ENCODE measurements at regions not wholly inside any gene's neighbourhood (a gene's known extent, or its start where the extent isn't known, plus 50 kb on each side); places are given as distances from the start of the nearest gene placed in this dataset.

DNA sequence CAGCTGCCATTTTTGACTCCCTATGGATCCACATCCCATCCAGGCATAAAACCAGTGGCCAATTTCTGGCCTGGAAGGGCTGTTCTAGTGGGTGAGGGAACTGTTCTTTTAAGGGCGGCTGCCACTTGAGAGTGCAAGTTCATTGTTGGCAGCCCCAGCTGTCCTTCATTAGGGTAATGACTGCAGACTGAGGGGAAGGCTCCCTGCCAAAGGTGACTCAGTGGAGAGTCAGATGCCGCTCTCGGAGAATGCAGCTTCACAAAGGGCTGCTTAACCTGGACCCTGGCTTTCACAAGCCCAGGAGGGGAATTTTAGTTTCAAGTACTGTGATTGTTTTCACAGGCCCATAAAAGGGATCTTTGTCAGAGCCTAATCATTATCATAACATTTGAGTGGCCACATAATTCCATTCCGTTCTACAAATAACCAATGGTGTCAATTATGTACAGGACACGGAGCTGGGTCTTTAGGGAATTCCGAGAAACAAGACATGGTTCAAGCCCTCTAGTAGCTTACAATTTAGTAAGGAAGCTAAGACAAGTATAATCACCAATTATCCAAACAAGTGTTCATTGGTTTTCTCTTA lies 235.7 kb downstream of the CDCA7 start:
- no peak for ATAC-seq
- DNase-seq, result no peak

DNA sequence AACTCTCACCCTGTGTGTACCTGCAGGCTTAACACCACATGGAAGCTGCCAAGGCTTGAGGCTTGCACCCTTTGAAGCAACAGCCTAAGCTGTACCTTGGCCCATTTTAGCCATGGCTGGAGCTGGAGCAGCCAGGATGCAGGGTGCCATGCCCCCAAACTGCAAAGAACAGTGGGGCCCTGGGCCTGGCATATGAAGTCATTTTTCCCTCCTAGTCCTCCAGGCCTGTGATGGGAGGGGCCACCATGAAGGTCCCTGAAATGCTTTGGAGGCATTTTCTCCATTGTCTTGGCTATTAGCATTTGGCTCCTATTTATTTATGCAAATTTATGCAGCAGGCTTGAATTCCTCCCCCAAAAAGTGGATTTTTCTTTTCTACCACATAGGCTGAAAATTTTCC lies 238.4 kb downstream of the CDCA7 start:
- no peak for DNase-seq
- no peak for ATAC-seq

DNA sequence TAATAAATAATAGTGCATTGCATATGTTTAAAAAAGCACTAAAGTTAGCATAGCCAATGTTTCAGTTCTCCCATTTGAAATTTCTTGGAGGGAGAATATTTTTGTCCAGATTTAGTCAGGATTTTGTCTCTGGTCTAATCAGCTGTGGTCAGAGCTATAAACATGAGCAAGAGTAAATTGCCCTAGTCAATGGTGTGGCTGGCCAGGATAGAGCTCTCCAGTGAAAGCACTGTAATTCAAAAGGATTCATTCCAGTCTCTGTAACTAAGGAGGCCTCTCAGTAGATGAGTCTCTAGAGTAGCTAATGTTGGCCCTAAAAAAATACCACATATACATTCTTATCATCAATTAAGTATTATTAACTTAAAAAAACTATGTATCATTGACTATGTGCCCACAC lies 241.6 kb downstream of the CDCA7 start:
- ATAC-seq, result no peak
- no peak for DNase-seq

DNA sequence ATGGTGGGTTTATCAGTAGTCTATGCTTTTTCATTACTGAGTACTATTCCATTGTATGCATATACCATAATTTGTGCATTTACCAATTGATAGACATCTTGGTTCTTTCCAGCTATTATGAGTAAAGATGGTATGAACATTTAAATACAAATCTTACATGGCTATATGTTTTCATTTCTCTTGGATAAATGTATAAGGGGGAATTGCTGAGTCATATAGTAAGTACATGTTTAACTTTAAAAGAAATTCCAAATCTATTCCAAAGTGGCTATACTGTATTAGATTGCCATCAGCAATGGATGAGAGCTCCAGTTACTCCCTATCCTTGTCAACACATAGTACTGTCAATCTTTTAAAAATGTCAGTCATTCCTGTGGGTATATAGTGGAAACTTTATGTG lies 243.9 kb downstream of the CDCA7 start:
- ATAC-seq (no peak), DNase-seq (no peak)

DNA sequence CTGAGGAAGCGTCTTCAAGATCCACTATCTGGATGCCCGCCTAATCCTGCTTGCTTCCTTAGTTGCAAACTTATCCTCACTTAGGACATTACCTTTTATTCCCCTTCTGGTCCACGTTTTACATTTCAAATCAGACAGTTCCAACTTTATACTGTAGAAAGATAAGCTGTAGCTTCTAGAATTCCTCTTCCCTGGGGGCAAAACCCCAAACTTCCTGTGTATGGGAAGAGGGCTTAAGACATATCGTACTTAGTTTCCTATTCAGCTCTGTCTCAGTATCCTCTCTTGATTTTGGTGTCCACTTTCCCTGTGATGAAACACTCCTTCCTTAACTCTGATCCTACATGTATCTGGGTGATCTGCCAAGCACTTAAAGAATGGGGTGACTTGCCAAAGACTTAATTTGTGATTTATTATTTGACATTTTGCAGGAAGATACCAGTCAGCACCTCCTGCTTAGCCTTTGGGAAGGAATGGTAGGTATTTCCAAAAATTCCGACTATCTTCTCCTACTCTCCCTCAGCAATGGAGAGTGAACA lies 245.2 kb downstream of the CDCA7 start:
- DNase-seq (no peak), ATAC-seq (no peak)

DNA sequence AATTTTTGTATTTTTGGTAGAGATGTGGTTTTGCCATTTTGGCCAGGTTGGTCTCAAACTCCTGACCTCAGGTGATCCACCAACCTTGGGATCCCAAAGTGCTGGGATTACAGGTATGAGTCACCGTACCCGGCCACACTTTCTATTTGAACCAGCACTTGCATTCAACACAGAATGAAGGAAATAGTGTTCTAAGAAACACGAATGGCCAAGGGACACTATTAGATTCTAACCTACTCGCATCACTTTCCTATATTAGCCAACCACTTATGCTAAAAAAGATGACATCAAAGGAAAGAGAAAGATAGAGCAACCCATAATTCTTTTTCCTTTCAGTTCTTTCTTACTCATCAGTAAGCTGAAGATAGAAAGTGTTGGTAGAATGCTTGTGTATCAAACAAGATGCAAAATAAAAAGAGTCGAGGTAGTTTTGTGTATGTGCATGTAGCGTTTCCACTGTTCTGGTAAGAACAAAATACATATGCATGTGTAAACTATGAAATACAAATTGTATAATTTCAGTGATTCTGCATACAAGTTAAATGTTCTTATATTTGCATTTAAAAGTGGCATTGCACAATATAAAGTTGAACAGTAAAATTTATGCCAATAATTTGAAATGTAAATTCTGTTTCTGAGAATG lies 247.6 kb downstream of the CDCA7 start:
- no peak for DNase-seq
- ATAC-seq, result no peak

DNA sequence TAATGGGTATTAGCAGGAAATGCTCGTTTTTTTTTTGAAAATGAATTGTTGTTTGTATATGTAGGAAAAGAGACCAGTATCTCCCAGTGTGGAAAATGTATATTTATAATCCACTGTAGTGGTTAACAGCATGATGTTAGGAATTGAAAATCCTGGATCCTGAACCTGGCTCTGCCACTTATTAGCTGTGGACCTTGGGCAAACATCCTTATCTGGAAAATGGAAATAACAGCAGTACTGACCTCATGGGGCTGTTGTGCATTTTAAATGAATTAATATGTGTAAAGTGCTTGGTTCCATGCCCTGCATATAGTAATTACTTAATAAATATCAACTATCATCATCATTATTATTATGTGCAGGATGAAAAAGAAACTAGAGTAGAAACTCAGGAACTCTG lies 251.3 kb downstream of the CDCA7 start:
- no peak for ATAC-seq
- no peak for DNase-seq

DNA sequence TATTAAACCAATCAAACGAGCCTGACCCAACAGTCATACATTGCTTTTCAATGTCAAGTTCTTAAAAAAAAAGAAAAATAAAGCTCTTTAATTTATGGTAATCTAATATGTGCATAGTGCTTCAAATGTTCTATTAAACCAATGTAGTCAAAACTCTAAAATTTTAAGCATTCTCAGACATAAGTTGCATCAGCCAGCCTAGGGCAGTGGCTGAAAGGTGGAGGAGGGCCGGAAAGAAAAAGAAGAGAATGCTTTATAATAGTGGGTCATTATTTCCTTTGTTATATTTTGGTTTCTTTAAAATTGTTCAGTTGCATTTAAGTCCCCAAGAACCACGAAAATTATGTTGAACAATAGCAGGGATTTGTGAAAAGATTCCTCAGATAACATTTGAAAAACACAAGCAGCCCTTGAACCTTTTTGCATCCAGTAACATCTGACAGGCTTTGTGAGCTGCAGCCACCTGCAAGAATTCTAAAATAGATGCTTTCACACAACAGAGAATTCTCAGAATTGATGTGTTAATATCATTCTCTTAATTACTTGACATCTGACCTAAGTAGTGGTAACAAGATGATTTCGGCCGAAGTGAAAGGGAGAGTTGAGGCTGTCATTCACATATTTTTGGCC lies 252.1 kb downstream of the CDCA7 start:
- no peak for ATAC-seq
- DNase-seq, result no peak

DNA sequence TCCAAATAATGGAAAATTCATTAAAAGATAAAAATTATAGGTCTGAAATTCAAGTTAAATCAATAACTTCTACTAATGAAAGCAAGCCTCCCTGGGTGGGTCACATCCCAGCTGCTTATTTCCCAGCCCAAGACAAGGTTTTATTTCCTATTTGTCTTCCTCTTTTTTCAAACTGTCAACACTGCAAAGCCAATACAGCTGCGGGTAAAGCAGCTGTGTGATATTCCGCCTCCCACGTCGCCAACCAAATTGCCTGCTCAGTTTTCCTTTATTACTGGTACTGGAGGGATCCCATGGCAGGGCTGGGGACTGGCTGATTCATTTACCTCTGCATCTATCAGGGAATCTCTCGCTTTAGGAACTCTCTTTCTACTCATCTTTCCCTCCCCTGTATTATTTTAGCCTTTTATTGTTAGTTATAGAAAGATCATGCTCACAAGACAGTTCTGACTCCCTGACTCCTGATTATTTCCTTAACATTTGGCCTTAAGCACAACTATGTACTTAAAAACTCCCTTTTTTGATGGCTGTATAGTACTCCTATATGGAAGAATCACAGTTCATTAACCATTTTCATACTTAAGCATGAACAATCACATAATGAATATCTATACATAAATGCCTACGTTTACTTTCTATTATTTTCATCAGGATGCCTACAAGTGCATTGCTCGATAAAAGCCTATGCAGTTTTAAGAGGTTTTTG lies 253.1 kb downstream of the CDCA7 start:
- ATAC-seq (no peak), DNase-seq (no peak)

DNA sequence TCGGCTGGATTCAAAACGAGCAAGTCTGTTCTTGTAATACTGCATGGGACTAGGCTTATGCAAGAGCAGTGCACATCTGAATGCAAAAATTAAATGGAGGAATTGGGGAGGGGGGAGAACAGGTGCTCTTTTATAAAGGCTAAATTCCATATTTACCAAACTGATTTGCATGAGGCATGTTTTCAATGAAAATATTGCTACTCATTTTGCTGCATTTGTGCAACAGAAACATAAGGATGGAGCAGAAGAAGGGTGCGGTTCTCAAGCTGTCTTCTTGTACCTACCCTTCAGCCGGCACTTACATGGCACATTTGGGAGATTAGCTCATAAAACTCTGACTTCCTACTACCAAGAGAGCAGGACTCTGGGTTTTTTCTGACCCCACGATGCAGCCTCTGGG lies 256.4 kb downstream of the CDCA7 start:
- DNase-seq (no peak), ATAC-seq (no peak)

DNA sequence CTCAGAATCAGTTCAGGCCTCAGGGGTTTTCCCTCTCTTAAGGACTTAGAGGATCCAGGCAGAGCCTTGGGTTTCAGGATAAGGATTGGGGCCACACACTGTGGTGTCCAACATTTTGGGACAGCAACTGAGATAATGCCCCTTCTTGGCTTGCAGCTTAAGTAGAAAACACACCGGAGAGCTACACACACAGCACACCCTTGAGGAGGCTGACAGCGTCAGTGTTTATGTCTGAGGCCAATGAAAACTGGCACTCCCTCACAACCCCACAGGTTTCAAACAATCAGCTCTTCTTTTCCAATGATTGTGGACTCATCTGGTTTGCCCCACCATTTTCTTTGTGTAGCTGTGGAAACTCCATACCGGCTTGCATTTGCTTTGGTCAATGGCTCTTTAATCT lies 257.7 kb downstream of the CDCA7 start:
- DNase-seq (no peak), ATAC-seq (no peak)

DNA sequence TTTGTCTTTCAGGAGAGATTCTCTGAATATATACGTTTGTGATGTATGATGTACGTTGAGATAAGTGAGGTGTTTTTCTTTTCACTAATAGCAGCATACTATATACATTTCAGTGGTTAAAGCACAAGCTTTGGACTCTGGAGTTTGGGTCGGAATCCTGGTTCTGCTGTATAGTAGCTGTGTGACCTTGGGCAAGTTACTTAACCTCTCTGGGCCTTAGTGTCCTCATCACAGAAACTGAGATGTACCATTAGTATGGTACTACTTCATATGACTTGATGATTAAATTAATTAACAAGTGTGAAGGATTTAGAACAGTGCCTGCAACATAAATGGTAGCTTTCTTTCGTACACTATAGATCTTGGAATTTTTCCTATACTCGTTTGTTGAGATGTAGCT lies 258.7 kb downstream of the CDCA7 start:
- ATAC-seq (no peak), DNase-seq (no peak)

DNA sequence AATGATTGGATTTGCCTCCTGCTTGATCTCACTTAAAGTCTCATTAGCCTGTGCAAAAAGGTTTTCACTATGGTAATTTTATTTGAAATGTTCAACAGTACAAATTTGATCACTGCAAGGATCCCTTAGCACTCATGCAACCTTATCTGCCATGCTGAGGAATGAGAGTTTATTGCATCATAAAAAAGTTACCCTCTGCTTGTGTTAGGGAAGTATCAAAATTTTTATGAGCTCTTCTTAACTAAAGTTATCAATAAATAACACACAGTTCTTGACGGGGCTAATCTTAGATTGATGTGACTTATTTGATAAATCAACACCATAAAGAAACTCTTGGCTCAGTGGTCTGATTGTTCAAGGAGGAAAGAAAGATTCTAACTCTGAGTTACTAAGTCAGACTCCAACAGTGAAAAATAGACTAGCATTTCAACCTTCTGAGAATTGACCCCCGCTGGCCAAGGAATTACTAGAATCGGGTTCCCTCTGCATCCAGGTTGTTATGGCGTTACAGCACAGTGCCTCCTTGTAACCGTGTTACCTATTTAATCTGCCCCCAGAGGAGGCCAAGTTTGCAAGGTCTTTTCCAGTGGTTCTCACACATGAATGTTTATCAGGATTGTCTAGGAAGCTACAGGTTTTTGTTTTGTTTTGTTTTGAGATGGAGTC lies 259.7 kb downstream of the CDCA7 start:
- DNase-seq (no peak), ATAC-seq (no peak)

DNA sequence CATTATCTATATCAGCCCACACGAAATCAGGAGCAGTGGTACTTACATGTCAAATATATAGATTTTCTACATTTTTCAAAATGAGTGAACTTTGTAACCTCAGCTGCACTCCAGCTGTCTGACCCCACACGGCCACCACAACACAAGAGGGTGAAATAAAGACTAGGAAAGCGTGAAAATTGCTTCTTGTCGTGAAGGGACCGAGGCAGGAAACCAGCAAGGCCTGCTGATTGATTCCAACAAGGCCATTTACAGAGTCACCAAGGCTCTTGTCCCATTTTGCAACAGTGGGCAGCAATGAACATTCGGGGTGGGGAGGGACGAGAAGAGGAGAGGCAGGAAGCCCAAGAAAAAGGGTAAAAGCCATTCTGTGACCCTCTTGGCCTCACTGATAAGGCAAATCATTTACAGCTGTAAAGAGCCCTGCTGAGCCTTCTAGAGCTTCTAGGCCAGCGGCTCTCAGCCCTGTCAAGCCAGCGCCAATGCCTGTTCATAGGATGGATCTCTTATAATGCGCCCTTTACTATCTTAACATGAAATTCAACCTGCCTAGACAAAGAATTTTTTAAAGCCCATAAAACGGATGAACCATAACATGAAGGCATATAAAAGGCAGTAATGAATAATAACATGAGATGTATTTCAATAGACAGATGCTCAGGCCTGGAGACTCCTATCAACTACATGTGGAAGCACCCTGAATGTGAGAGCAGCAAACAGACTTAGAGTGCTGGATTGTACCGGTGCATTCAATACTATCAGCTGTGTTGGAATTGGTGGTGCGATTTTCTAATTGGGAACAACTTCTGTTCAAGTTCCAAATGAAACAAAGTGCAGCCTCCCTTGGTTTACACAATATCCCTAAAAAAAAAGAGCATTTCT lies 269.0 kb downstream of the CDCA7 start:
- ATAC-seq (no peak), DNase-seq (no peak)

DNA sequence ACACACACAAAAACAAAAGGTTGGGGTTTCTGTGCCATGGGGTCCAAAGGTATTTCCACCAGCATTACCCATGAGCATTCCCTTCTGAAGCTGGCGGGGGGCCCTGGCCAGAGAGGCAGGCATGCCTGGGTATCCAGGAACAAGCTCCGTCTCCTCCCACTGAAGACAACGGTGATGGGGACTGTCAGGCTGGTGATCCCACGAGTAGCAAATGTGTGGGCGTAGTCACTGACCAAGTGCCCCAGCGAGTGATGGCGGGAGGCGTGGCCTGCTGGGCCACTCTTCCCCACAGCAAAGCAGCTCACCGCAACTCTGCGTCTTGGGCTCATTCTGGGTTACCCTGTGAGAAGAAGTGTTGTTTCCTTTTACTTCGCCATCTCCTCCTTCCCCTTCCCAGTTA lies 270.6 kb downstream of the CDCA7 start:
- no peak for ATAC-seq
- no peak for DNase-seq

DNA sequence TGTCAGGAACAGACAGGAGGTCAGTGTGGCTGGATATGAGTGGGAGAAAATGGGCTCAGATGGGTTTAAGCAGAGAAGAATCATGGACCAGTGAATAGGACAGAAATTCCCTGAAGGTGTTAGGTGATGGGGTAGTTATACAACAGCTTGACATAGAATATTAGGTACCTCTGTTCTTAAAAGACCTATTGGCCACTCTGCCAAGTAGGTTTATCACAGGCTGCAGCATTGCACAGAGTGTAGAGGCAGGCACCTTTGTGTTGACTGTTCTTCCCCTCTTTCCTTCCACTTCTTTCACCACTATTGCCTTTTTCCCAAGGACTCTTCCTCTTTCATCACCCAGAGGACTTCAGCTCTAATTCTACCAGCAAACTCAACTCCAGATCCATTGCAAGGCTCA lies 274.4 kb downstream of the CDCA7 start:
- DNase-seq, result no peak
- ATAC-seq, result no peak

DNA sequence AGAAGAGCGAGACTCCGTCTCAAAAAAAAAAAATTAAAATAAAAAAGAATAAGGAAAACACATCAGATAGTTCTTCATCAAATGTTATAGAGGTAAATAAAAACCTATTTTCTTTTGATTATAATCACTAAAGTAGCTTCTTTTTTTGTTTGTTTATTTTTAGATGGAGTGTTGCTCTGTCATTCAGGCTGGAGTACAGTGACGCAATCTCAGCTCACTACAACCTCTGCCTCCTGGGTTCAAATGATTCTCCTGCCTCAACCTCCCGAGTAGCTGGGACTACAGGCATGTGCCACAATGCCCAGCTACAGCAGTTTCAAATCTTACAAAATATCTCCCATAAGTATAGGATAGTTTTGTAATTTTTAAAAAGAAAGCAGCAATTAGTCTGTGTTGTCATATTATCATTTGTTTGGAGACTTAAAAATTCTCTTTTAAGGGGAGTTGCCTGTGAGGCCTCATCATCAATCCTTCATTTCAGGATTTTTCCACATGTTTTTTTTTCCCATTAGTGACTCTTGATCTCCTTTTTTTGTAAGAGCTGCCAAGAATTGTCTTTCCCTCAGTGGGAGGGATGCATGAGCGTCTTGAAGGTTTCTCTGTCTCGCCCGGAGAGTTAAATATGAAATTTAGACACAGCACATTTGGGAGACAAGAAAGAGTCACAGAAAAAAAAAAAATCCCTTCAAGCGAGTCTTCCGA lies 275.9 kb downstream of the CDCA7 start:
- ATAC-seq (no peak), DNase-seq (no peak)

DNA sequence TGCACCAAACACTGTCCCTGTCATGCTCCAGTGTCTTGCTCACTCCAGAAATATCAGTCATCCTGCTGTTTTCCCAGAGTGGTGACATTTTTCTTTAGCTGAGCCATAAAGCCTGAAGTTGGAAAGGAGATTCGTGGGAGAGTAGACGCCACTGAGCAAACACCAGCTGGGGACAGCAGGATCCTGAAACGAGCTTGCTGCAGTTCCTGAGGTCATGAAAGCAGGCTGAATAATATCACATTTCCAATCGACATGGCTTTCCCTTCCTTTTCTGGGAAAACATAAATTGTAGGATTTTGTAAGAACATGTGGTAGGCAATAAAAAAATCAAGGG lies 276.4 kb downstream of the CDCA7 start:
- no peak for ATAC-seq
- no peak for DNase-seq

DNA sequence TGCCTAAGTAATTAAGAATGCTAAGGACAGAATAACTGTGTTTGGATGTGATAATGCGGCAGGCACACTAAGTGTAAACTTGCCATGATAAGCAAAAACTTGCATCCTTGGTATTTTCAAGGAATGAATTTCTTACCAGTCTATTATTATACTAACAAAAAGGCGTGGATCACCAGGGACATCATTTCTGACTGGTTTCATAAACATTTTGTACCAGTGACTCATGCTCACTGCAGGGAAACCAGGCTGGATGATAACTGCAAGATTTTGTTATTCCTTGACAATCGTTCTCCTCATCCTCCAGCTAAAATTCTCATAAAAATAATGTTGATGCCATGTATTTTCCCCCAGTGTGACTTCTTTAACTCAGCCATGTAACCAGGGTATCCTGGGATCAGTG lies 289.5 kb downstream of the CDCA7 start:
- ATAC-seq (no peak), DNase-seq (no peak)

DNA sequence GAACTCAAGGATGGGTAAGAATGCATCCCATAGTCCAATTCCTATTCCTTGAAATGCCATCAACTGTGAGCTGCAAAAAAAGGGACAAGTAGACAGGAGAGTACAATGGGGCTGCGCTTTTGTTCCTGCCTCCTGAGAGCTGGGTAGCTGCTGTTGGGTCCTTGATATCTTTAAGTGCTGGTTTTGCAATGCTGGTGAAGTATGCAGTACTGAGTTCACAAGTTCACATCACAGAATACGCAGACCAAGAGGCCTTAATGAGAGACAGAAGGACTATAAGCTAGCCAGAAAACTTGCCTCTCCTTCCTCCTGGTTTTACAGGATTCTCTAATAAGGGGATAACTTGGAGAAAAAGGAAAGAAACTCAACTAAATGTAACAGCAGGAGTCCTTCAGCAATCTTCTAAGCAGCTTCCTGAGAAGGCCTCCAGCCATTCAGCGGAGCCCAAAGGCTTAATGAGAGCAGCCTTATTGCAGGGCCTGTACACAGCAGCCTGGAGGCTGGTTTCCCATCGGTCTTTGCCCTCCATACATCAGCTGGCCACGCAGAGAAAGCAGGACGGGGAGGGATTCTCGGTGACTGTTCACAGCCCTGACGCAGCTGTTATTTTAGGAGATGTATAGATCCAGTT lies 293.1 kb downstream of the CDCA7 start:
- DNase-seq (no peak), ATAC-seq (no peak)

DNA sequence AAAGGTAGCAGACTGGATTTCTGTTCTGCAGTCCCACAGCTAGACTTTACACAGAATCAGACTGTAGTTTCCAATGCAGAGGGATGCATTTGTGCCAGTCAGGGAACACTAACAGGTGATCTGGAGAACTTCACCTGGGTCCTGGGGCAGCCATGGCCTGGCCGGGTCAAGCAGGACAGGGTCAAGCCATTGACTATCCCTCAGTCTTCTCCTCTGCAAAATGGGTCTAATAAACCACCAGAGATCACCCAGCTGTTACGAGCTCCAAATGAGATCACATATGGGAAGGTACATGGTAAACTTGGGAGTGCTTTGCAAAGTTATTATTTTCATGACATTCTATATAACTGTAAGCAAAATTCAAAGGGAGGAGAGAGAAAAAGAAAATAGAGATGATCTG lies 294.1 kb downstream of the CDCA7 start:
- no peak for DNase-seq
- ATAC-seq, result no peak

Data from stimulated activated naive CD8-positive, alpha-beta T cell treated with anti-CD3 and anti-CD28 coated beads, Interleukin-15, Interleukin-2, amounts not matched to agents 100 U/mL and 50 U/mL, for 24 hours (primary cell).